Epithelial cell of proximal tubule (primary cell): ENCODE measurements at regions not wholly inside any gene's neighbourhood (a gene's known extent, or its start where the extent isn't known, plus 50 kb on each side); places are given as distances from the start of the nearest gene placed in this dataset.

Experiments used
- DNase-seq: peaks from one replicate; pipeline ENCODE4 v3.0.0-alpha.2; 2011; ENCODE audit warnings: low read depth
- H3K4me3 ChIP-seq: 2 replicates; pipeline ENCODE4 v1.5.1; 2011; ENCODE audit warnings: low read depth, mild to moderate bottlenecking, low read length
- CTCF ChIP-seq: conservative IDR thresholded peaks from 2 replicates; pipeline ENCODE4 v1.5.1; 2012; ENCODE audit warnings: low read depth, mild to moderate bottlenecking, low read length

- H3K4me3 ChIP-seq = no peak overlapping the region
- no peak for TF ChIP-seq CTCF
- no peak for DNase-seq
Observed at GRCh38 chr13:40309881-40310280, 356.6 kb downstream of the FOXO1 start.

GRCh38 chr13:40311356-40312101, 354.9 kb downstream of the FOXO1 start:
- no peak for TF ChIP-seq CTCF
- no peak for DNase-seq
- no peak overlapping the region for H3K4me3 ChIP-seq

GRCh38 chr13:40313269-40314200, 352.9 kb downstream of the FOXO1 start:
- no peak for DNase-seq
- TF ChIP-seq CTCF = no peak
- no peak overlapping the region for H3K4me3 ChIP-seq

GRCh38 chr13:40315416-40316064, 350.9 kb downstream of the FOXO1 start:
- TF ChIP-seq CTCF = no peak
- H3K4me3 ChIP-seq = no peak overlapping the region
- no peak for DNase-seq

- DNase-seq = no peak
- H3K4me3 ChIP-seq = no peak overlapping the region
- TF ChIP-seq CTCF = no peak
Observed at GRCh38 chr13:40316301-40316700, 350.1 kb downstream of the FOXO1 start.

GRCh38 chr13:40317980-40318327, 348.5 kb downstream of the FOXO1 start:
- no peak for TF ChIP-seq CTCF
- H3K4me3 ChIP-seq = no peak overlapping the region
- no peak for DNase-seq
